ENCODE measurements at regions not wholly inside any gene's neighbourhood (a gene's known extent, or its start where the extent isn't known, plus 50 kb on each side); places are given as distances from the start of the nearest gene placed in this dataset.

- Histone ChIP-seq H3K4me1 (ENCODE audit: insufficient read depth, low read length, poor library complexity, severe bottlenecking) (no peaks in the 10 kb centered on the region), H3K27ac (ENCODE audit: low read depth, low read length, poor library complexity, severe bottlenecking) (no peak overlapping the region), H3K36me3 (ENCODE audit: insufficient read depth, low read length, poor library complexity, severe bottlenecking) (no peaks in the 10 kb centered on the region), H3K9me3 (ENCODE audit: low read depth, low read length, poor library complexity, severe bottlenecking) (no peaks in the 10 kb centered on the region), H3K4me3 (ENCODE audit: low read depth, low read length, poor library complexity, severe bottlenecking) (no peak overlapping the region), H3K27me3 (replicated peaks; ENCODE audit: insufficient read depth, low read depth, low read length, poor library complexity) (no peaks in the 10 kb centered on the region)
- BruUV-seq (replicated peaks), result no TSS peak
- ChIA-PET POLR2A (ENCODE audit: low non-redundant PET) (no interaction called here), CTCF (no interaction called here)
- no peak for DNase-seq (ENCODE audit: low spot score)
- TF ChIP-seq CTCF (conservative IDR thresholded peaks at IDR 0.05; ENCODE audit: low read depth, low read length), result no peak
- no peak for TF ChIP-seq EZH2 (IDR thresholded peaks at IDR 0.05; ENCODE audit: borderline replicate concordance, low read depth, low read length, poor library complexity, severe bottlenecking)
- intact Hi-C loops (cut with micrococcal nuclease; ENCODE audit: unreplicated experiment), result no loop called here
Measured at GRCh38 chr1:234963904-234964702, 164.5 kb downstream of the TOMM20 start.

GRCh38 chr1:234963180-234963903 lies 165.3 kb downstream of the TOMM20 start:
- no TSS peak for BruUV-seq (replicated peaks)
- POLR2A ChIA-PET (ENCODE audit: low non-redundant PET), result no interaction called here
- no peak overlapping the region for H3K4me3 ChIP-seq (ENCODE audit: low read depth, low read length, poor library complexity, severe bottlenecking)
- no peaks in the 10 kb centered on the region for H3K9me3 ChIP-seq (ENCODE audit: low read depth, low read length, poor library complexity, severe bottlenecking)
- no peaks in the 10 kb centered on the region for H3K4me1 ChIP-seq (ENCODE audit: insufficient read depth, low read length, poor library complexity, severe bottlenecking)
- no peaks in the 10 kb centered on the region for H3K36me3 ChIP-seq (ENCODE audit: insufficient read depth, low read length, poor library complexity, severe bottlenecking)
- DNase-seq (ENCODE audit: low spot score), result no peak
- TF ChIP-seq EZH2 (IDR thresholded peaks at IDR 0.05; ENCODE audit: borderline replicate concordance, low read depth, low read length, poor library complexity, severe bottlenecking) (no peak), CTCF (conservative IDR thresholded peaks at IDR 0.05; ENCODE audit: low read depth, low read length) (no peak)
- CTCF ChIA-PET, result no interaction called here
- no peak overlapping the region for H3K27ac ChIP-seq (ENCODE audit: low read depth, low read length, poor library complexity, severe bottlenecking)
- intact Hi-C loops (cut with micrococcal nuclease; ENCODE audit: unreplicated experiment), result no loop called here
- H3K27me3 ChIP-seq (replicated peaks; ENCODE audit: insufficient read depth, low read depth, low read length, poor library complexity), result no peaks in the 10 kb centered on the region

- no peaks in the 10 kb centered on the region for H3K36me3 ChIP-seq (ENCODE audit: insufficient read depth, low read length, poor library complexity, severe bottlenecking)
- H3K9me3 ChIP-seq (ENCODE audit: low read depth, low read length, poor library complexity, severe bottlenecking), result no peaks in the 10 kb centered on the region
- no peak overlapping the region for H3K27ac ChIP-seq (ENCODE audit: low read depth, low read length, poor library complexity, severe bottlenecking)
- H3K4me3 ChIP-seq (ENCODE audit: low read depth, low read length, poor library complexity, severe bottlenecking), result no peak overlapping the region
- BruUV-seq (replicated peaks), result no TSS peak
- no peaks in the 10 kb centered on the region for H3K27me3 ChIP-seq (replicated peaks; ENCODE audit: insufficient read depth, low read depth, low read length, poor library complexity)
- CTCF ChIA-PET, result no interaction called here
- intact Hi-C loops (cut with micrococcal nuclease; ENCODE audit: unreplicated experiment), result no loop called here
- no peak for TF ChIP-seq EZH2 (IDR thresholded peaks at IDR 0.05; ENCODE audit: borderline replicate concordance, low read depth, low read length, poor library complexity, severe bottlenecking)
- no peak for TF ChIP-seq CTCF (conservative IDR thresholded peaks at IDR 0.05; ENCODE audit: low read depth, low read length)
- DNase-seq (ENCODE audit: low spot score), result no peak
- no peaks in the 10 kb centered on the region for H3K4me1 ChIP-seq (ENCODE audit: insufficient read depth, low read length, poor library complexity, severe bottlenecking)
- POLR2A ChIA-PET (ENCODE audit: low non-redundant PET), result no interaction called here
Measured at GRCh38 chr1:234962340-234962989, 166.2 kb downstream of the TOMM20 start.
